ENCODE measurements at regions not wholly inside any gene's neighbourhood (a gene's known extent, or its start where the extent isn't known, plus 50 kb on each side); places are given as distances from the start of the nearest gene placed in this dataset.
"Not testable (repeated sequence)": the region's sequence is repeated elsewhere in the genome, so short reads cannot be mapped to it uniquely, and the experiment has no call there.

GRCh38 chr15:62218841-62219240 lies 53.8 kb upstream of the C2CD4B start:
- DNase-seq (ENCODE audit: low read depth in 2 of 2) = no peak

GRCh38 chr15:62219799-62220198 lies 54.7 kb upstream of the C2CD4B start:
- no peak for DNase-seq (ENCODE audit: low read depth in 2 of 2)

GRCh38 chr15:62223020-62223419 lies 57.9 kb upstream of the C2CD4B start:
- no peak for DNase-seq (ENCODE audit: low read depth in 2 of 2)

GRCh38 chr15:62228604-62229003 lies 63.5 kb upstream of the C2CD4B start:
- no peak for DNase-seq (ENCODE audit: low read depth in 2 of 2)

GRCh38 chr15:62231856-62232255 lies 66.8 kb upstream of the C2CD4B start:
- no peak for DNase-seq (ENCODE audit: low read depth in 2 of 2)

GRCh38 chr15:62240121-62241096 lies 75.3 kb upstream of the C2CD4B start:
- no peak for DNase-seq (ENCODE audit: low read depth in 2 of 2)

- DNase-seq (ENCODE audit: low read depth in 2 of 2) = no peak
Observed at GRCh38 chr15:62241135-62241770, 76.2 kb upstream of the C2CD4B start.

- DNase-seq (ENCODE audit: low read depth in 2 of 2) = no peak
Observed at GRCh38 chr15:62242999-62243398, 77.9 kb upstream of the C2CD4B start.

- DNase-seq (ENCODE audit: low read depth in 2 of 2) = no peak
Observed at GRCh38 chr15:62244762-62245161, 79.7 kb upstream of the C2CD4B start.

GRCh38 chr15:62248277-62248984 lies 83.3 kb upstream of the C2CD4B start:
- DNase-seq (ENCODE audit: low read depth in 2 of 2) = no peak

GRCh38 chr15:62249501-62249900 lies 84.4 kb upstream of the C2CD4B start:
- DNase-seq (ENCODE audit: low read depth in 2 of 2) = no peak

GRCh38 chr15:62250186-62250585 lies 85.1 kb upstream of the C2CD4B start:
- no peak for DNase-seq (ENCODE audit: low read depth in 2 of 2)

- DNase-seq (ENCODE audit: low read depth in 2 of 2) = no peak
Observed at GRCh38 chr15:62250978-62251377, 85.9 kb upstream of the C2CD4B start.

- no peak for DNase-seq (ENCODE audit: low read depth in 2 of 2)
Observed at GRCh38 chr15:62253294-62253693, 88.2 kb upstream of the C2CD4B start.

- DNase-seq (ENCODE audit: low read depth in 2 of 2) = peak; percentile 11 to 51
Observed at GRCh38 chr15:62254137-62254934, 89.3 kb upstream of the C2CD4B start.

GRCh38 chr15:62256430-62256829 lies 91.3 kb upstream of the C2CD4B start:
- not testable (repeated sequence) for DNase-seq (ENCODE audit: low read depth in 2 of 2)

- no peak for DNase-seq (ENCODE audit: low read depth in 2 of 2)
Observed at GRCh38 chr15:62257996-62258521, 93.0 kb upstream of the C2CD4B start.

- no peak for DNase-seq (ENCODE audit: low read depth in 2 of 2)
Observed at GRCh38 chr15:62262305-62262941, 97.3 kb upstream of the C2CD4B start.

GRCh38 chr15:62264196-62264595 lies 99.1 kb upstream of the C2CD4B start:
- no peak for DNase-seq (ENCODE audit: low read depth in 2 of 2)

GRCh38 chr15:62269504-62269903 lies 104.4 kb upstream of the C2CD4B start:
- no peak for DNase-seq (ENCODE audit: low read depth in 2 of 2)

All from stimulated activated CD4-positive, alpha-beta T cell treated with anti-CD3 and anti-CD28 coated beads, Interleukin-1b, Interleukin-23, amount 100 ng/mL, for 1 hour (primary cell).